ENCODE measurements at regions not wholly inside any gene's neighbourhood (a gene's known extent, or its start where the extent isn't known, plus 50 kb on each side); places are given as distances from the start of the nearest gene placed in this dataset.

DNA sequence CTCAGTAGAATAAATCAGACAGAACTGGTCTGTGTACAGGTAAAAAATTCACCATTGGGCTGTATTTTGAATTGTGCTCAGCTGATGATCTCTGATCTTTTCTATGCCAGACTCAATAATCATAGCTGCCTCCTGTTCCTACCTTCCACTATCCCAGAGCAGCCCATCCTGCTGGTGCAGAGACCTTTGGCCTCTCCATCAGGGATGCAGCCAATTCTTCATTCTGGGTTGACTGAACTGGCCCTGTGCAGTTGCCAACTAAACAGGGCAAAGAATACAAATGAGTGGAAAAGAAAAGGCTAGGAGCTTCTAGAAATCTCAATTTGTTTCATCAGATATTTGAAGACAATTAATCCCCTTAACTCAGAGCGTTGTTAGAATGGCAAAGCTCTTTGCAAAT, 1781.3 kb upstream of the CELF4 start:
- H3K36me3 ChIP-seq = no peaks in the 10 kb centered on the region
- H3K27me3 ChIP-seq = no peaks in the 10 kb centered on the region
- H3K27ac ChIP-seq = no peak overlapping the region
- TF ChIP-seq, protein P1, sequence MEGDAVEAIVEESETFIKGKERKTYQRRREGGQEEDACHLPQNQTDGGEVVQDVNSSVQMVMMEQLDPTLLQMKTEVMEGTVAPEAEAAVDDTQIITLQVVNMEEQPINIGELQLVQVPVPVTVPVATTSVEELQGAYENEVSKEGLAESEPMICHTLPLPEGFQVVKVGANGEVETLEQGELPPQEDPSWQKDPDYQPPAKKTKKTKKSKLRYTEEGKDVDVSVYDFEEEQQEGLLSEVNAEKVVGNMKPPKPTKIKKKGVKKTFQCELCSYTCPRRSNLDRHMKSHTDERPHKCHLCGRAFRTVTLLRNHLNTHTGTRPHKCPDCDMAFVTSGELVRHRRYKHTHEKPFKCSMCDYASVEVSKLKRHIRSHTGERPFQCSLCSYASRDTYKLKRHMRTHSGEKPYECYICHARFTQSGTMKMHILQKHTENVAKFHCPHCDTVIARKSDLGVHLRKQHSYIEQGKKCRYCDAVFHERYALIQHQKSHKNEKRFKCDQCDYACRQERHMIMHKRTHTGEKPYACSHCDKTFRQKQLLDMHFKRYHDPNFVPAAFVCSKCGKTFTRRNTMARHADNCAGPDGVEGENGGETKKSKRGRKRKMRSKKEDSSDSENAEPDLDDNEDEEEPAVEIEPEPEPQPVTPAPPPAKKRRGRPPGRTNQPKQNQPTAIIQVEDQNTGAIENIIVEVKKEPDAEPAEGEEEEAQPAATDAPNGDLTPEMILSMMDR (IDR thresholded peaks at IDR 0.05; ENCODE audit: low read depth, low read length) = no peak
- no peak overlapping the region for H3K4me3 ChIP-seq
- peaks cover 3% of the 10 kb centered on the region for H3K4me1 ChIP-seq (ENCODE audit: low read depth)
- DNase-seq (ENCODE audit: low read depth in 1 of 2, low spot score in 1 of 2) = no peak
- no peaks in the 10 kb centered on the region for H3K9me3 ChIP-seq (ENCODE audit: low read depth)

DNA sequence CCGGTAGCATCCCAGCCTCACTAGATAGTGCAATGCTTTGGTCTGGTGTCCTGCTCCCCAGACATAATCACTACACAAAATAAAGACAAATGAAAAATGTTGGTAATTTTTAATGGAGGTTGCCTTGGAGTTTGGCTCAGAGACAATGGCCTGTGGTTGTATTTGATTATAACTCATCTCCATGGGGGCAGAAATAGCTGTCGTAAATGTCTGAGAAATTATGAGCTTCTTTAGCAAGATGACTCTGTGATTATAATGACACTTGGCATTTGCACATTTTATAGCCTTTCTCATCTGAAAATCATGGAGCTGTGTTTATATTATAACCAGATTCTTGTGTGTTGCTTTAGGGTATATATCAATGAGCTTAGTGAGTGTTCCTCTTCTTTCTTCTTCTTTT, 1779.7 kb upstream of the CELF4 start:
- Histone ChIP-seq H3K27ac (no peak overlapping the region), H3K4me3 (no peak overlapping the region), H3K27me3 (no peaks in the 10 kb centered on the region), H3K9me3 (ENCODE audit: low read depth) (no peaks in the 10 kb centered on the region), H3K36me3 (no peaks in the 10 kb centered on the region), H3K4me1 (ENCODE audit: low read depth) (no peaks in the 10 kb centered on the region)
- TF ChIP-seq, protein P1 (IDR thresholded peaks at IDR 0.05; ENCODE audit: low read depth, low read length) = no peak
- no peak for DNase-seq (ENCODE audit: low read depth in 1 of 2, low spot score in 1 of 2)

DNA sequence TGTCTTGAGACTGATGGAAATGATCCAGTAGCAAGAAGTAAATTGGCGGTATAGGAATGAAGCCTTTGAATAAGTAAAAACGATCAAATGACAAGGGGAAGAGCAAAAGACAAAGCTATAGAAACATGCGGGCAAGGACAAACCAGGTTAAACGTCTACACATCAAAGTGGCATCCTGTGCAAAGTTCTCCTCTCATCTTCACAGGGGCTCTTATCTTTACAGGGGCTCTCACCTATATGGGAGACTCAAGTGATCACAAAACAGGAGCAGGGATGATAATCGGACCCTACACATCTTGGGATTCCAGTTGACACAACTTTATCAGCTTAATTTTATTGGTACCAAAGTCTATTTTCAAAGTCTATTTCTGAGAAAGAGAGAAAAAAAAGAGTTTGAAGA, 1778.9 kb upstream of the CELF4 start:
- Histone ChIP-seq H3K4me3 (no peak overlapping the region), H3K4me1 (ENCODE audit: low read depth) (no peaks in the 10 kb centered on the region), H3K36me3 (no peaks in the 10 kb centered on the region), H3K27me3 (no peaks in the 10 kb centered on the region), H3K27ac (no peak overlapping the region), H3K9me3 (ENCODE audit: low read depth) (no peaks in the 10 kb centered on the region)
- no peak for DNase-seq (ENCODE audit: low read depth in 1 of 2, low spot score in 1 of 2)
- TF ChIP-seq, protein P1 (IDR thresholded peaks at IDR 0.05; ENCODE audit: low read depth, low read length) = no peak

DNA sequence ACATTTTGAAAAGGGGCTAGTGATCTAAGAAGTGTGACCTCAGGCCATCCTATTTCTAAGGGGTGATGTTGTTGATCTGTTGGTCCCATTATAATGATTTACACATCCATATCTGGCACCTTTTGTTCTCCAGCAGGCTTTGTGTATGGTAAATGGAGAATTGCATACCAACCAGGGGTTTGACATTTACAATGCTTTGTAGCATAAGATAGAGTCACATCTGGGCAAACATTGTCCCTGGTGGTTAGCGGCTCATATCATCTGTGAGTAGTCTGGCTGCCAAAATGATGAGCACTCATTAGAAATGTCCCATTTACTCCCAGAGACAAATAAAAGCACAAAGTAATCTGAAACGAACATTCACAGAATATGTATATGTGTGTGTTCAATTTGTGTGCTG, 1775.5 kb upstream of the CELF4 start:
- no peaks in the 10 kb centered on the region for H3K27me3 ChIP-seq
- DNase-seq (ENCODE audit: low read depth in 1 of 2, low spot score in 1 of 2) = no peak
- TF ChIP-seq, protein P1 (IDR thresholded peaks at IDR 0.05; ENCODE audit: low read depth, low read length) = no peak
- no peaks in the 10 kb centered on the region for H3K9me3 ChIP-seq (ENCODE audit: low read depth)
- H3K4me1 ChIP-seq (ENCODE audit: low read depth) = no peaks in the 10 kb centered on the region
- no peak overlapping the region for H3K4me3 ChIP-seq
- no peak overlapping the region for H3K27ac ChIP-seq
- no peaks in the 10 kb centered on the region for H3K36me3 ChIP-seq

DNA sequence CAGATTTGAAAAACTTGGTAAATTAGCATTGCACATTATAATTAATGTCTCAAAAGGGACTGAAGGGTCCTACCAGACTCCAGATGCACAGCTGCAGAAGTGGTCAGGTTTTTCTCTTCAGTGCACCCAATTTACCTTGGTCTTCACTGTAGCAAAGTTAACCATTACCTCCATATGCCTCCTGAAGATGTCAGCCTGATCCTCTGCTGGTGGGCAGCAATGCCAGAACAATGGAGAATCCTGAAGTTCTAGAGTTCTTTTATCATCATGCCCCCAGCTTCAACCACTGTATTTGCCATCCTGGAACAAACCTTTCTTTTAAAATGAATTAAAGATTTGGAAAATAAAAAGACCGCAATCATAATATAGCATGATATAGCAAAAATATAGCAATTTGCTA, 1774.8 kb upstream of the CELF4 start:
- Histone ChIP-seq H3K27me3 (no peaks in the 10 kb centered on the region), H3K9me3 (ENCODE audit: low read depth) (no peaks in the 10 kb centered on the region), H3K36me3 (no peaks in the 10 kb centered on the region), H3K4me1 (ENCODE audit: low read depth) (no peaks in the 10 kb centered on the region), H3K27ac (no peak overlapping the region), H3K4me3 (no peak overlapping the region)
- TF ChIP-seq, protein P1 (IDR thresholded peaks at IDR 0.05; ENCODE audit: low read depth, low read length) = no peak
- DNase-seq (ENCODE audit: low read depth in 1 of 2, low spot score in 1 of 2) = no peak

Data from cardiac muscle cell (in vitro differentiated cells and primary cell).